ENCODE measurements at regions not wholly inside any gene's neighbourhood (a gene's known extent, or its start where the extent isn't known, plus 50 kb on each side); places are given as distances from the start of the nearest gene placed in this dataset.

GRCh38 chr5:4243479-4244264 is 648.0 kb downstream of the IRX1 start:
- no peak for DNase-seq

GRCh38 chr5:4244306-4244705 is 648.7 kb downstream of the IRX1 start:
- DNase-seq = no peak

GRCh38 chr5:4245076-4245475 is 649.4 kb downstream of the IRX1 start:
- DNase-seq = no peak

GRCh38 chr5:4245511-4245910 is 649.9 kb downstream of the IRX1 start:
- no peak for DNase-seq

GRCh38 chr5:4246447-4246846 is 650.8 kb downstream of the IRX1 start:
- no peak for DNase-seq

GRCh38 chr5:4250254-4250653 is 654.6 kb downstream of the IRX1 start:
- no peak for DNase-seq

GRCh38 chr5:4252385-4252784 is 656.8 kb downstream of the IRX1 start:
- no peak for DNase-seq

- DNase-seq = no peak
These were observed 659.1 kb downstream of the IRX1 start for GRCh38 chr5:4254736-4255135.

GRCh38 chr5:4255441-4255840 is 659.8 kb downstream of the IRX1 start:
- DNase-seq = no peak

- no peak for DNase-seq
These were observed 662.5 kb downstream of the IRX1 start for GRCh38 chr5:4258170-4258569.

- DNase-seq = no peak
These were observed 675.6 kb downstream of the IRX1 start for GRCh38 chr5:4271193-4271592.

- peak; percentile 84 for DNase-seq
These were observed 679.6 kb downstream of the IRX1 start for GRCh38 chr5:4275232-4275631.

GRCh38 chr5:4294878-4295277 is 699.2 kb downstream of the IRX1 start:
- DNase-seq = no peak

- DNase-seq = peak; percentile 42
These were observed 700.2 kb downstream of the IRX1 start for GRCh38 chr5:4295663-4296339.

- DNase-seq = no peak
These were observed 710.4 kb downstream of the IRX1 start for GRCh38 chr5:4306057-4306456.

- DNase-seq = peak; percentile 19
These were observed 713.4 kb downstream of the IRX1 start for GRCh38 chr5:4309026-4309425.

GRCh38 chr5:4313138-4313537 is 717.5 kb downstream of the IRX1 start:
- DNase-seq = peak; percentile 54

- no peak for DNase-seq
These were observed 724.0 kb downstream of the IRX1 start for GRCh38 chr5:4319478-4320128.

GRCh38 chr5:4330327-4330726 is 734.7 kb downstream of the IRX1 start:
- DNase-seq = no peak

- DNase-seq = no peak
These were observed 739.4 kb downstream of the IRX1 start for GRCh38 chr5:4335078-4335477.

- DNase-seq = no peak
These were observed 741.9 kb downstream of the IRX1 start for GRCh38 chr5:4337519-4337918.

GRCh38 chr5:4339949-4340348 is 744.3 kb downstream of the IRX1 start:
- no peak for DNase-seq

- DNase-seq = no peak
These were observed 750.2 kb downstream of the IRX1 start for GRCh38 chr5:4345850-4346249.

GRCh38 chr5:4348423-4348822 is 752.8 kb downstream of the IRX1 start:
- no peak for DNase-seq
